CD4-positive, alpha-beta T cell treated with Interleukin-6 for 4 hours (primary cell): ENCODE measurements at regions not wholly inside any gene's neighbourhood (a gene's known extent, or its start where the extent isn't known, plus 50 kb on each side); places are given as distances from the start of the nearest gene placed in this dataset.

Experiments used
- DNase-seq: peaks from one replicate; pipeline ENCODE4 v3.0.0-alpha.2; 2020; ENCODE audit warnings: mixed read lengths

DNA sequence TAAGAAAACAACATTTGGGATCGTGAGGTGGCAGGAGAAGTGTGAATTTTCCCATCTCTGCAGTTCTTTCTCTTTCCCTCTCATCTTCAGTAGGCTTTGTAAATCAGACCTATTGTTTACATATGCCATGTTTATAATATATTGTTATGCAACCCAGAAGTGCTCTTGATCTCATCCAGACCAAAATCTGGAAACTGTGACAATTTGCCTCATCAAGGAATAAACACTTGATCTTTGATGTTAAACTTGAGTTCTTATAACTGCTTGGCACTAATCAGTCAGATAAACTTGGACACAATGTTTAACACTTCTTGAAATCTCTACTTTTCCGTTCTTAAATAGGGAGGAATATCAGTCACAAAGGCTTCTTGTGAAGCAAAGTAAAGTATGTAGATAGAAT is 384.7 kb downstream of the DMRT2 start:
- DNase-seq, result no peak

GRCh38 chr9:1440256-1440655 is 390.1 kb downstream of the DMRT2 start:
- no peak for DNase-seq

DNA sequence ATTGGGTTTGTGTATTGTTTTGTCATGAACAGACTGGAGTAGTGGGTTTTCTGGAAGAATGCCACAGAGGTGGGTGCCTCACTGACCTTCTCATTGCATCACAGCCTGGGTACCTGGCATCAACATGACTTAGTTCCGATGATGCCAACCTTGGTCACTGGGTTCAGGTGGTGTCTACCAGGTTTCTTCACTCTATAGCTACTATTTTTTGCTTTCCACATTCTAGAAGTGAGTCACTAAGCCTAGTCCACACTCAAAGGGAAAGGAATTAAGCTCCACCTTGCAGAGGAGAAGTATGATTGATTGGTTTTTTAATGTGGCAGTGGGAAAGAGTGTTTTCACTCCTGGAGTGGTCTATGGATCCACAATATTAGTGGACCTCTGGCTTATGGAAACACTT is 391.9 kb downstream of the DMRT2 start:
- DNase-seq, result no peak

DNA sequence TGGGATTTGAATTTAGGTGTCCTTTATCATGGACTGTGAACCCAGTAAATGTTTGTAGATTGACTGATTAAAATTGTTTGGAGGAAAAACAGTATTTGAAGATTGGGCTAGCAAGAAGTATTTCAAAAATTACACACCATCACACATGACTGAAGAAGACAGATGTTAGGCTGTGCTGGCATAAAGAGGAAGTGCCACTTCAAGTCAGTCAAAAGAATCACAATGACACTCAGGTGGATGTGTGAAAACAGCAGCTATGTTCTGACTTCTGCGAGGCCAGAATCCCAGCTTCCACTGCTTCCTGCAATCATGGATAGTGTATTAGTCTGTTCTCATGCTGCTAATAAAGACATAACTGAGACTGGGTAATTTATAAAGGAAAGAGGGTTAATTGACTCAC is 393.3 kb downstream of the DMRT2 start:
- DNase-seq, result no peak

DNA sequence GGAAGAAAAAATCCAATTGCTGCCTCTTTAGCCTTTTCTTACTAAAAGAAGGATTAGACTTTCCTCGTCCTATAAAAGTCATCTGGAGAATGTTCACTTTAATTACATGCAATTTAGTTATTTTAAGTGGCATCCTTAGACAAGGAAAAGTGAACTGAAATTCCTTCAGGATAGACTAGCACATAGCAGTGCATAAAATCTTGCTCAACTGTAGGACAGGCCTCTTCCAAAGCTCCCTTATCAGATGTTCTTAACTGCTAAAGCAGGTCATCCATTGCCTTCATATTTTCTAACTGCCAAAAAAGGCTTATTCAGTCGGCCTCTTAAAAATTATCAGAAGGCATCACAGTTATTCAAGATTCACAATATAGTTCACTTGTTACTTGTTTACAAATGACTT is 396.5 kb downstream of the DMRT2 start:
- no peak for DNase-seq

DNA sequence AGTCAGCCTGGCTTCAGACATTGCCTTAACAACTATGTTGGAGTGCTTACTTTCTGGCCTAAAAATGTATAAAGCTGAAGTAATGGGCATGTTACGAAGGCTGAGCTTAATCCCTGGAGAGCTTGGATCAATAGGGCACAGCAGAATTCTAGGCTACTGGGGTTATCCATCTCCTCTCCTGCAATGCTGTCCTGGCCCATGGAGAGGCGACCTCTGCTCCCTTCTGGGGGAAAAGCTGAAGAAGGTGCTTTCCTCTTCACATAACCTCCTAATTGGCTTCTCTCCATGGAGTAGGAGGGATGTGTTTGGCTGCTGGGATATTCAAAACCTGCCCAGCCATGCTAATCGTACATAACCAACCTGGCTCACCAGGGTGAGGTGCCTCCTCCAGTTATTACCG is 403.5 kb downstream of the DMRT2 start:
- no peak for DNase-seq

DNA sequence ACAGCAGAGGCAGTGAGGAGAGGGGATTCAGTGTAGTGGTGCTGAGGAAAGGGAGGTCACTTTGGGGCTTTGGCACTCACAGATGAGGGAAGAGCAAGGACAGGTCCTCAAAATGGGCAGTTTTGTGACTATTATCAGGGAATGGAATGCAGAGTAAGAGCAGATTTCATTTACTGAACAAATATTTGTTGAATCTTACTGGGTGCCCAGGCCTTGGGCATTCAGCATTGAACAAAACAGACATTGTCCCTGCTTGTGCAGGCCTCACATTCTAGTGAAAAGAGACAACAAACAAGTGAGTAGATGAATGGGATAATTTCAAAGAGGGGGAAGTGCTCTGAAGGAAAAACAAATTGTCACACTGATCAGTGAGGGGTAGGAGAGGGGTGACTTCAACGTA is 404.1 kb downstream of the DMRT2 start:
- DNase-seq, result no peak

DNA sequence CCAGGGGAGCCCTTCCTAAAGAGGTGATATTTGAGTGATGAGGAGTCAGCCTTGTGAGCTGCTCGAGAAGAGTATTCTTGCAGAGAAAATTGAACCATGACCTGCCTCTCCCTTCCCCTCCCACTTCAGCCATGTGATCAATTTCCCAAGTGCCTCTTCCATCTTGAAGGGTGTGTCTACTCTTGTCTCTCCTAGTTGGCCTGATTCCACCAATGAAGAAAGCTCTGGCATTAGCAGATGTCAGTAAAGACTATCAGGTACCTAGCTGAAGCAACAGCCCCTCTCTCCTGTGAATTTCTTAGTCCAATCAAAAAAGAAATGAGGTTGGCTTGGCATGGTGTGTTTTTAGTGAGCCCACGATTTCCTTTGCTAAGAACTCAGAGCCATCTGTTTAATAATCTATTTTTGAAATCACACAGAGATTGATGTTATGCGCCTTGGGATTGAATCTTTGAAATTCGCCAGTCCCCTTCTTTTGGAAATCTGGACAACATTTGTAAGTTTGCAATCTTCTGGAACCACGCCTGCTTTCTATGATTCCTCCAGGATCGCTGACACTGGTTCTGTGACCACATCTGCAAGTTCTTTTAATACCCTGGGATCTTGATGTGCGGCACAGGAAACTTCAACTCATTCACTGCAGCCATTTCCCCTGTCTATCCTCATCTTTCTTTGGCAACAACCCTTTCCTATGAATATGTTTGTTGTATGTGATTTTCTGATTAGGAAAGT is 404.6 kb downstream of the DMRT2 start:
- DNase-seq, result no peak

DNA sequence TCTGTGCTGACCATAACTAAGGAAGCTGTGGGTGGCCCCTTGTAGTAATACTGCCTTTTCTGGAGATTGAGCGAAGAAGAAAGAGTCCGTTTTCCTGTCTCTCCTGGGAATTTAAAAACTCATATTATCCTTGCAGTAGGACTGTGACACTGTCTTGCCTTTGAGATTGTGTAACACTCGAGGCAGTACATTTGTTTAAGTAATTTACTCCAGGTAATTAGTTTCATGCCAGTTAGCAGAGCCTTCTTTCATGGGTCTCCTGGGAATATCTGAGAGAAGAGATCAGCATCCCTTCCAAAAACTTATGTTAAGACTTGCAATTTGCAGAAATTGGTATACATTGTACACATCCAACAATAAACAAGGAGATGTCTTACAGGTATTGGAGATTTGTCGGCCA is 405.6 kb downstream of the DMRT2 start:
- no peak for DNase-seq

DNA sequence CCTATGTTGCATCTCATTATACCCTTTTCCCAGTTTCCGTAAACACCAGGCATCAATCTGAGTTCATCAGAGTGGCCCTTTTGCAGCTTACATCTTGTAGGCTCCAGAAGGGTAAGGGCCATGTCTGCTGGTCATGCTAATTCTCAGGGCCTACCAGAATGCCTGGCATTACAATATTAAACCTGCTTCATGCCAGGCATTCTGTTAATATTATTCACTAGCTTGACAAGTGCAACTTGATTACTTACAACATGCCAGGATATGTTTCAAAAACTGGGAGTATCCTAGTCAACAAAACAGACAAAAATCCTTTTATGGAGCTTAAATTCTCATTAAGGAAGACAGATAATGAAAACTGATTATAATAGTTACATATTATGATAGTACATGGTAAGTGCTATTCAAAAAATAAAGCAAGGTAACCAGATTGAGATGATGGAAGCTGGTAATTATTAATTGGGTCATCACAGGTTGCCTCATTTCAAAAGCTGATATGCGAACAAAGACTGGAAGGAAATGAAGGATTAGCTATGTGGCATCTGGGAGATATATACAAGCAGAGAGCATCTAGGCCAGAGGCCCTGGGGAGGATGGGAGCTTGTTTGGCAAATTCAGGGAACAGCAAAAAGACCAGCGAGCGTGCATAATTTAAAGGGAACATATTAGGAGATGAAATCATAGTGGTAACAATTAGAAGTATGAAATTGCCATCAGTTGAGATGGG is 406.3 kb downstream of the DMRT2 start:
- DNase-seq, result no peak

- no peak for DNase-seq
Measured at GRCh38 chr9:1457460-1457859, 407.3 kb downstream of the DMRT2 start.

GRCh38 chr9:1458503-1458902 is 408.3 kb downstream of the DMRT2 start:
- DNase-seq, result no peak

DNA sequence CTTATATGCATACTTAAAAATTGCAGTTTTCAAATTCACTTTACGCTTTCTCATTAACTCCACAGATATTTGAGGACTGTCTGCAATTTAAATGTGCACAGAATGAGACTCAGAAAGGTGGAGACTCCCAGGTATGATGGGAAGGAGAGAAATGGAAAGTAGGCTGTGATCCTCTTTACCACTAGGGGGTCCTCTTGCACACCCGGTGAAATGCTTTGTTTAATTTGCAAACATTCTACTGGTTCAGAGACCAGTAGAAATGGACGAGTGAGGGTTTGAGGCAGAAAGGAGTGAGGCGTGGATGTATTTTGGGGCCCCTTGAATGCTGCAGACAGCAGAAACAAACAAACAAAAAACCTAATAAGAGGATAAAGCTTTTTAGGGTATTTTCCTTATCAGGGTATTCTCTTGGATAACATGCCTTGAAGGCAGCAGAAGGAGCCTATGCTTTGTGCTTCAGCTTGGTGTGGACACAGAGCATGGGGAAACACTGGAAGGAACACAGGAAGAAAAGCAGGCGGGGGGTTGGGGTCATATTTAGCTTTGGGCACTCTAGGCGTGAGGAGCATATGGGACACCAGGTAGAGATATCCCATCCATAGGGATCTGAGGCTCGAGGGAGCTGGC is 410.1 kb downstream of the DMRT2 start:
- no peak for DNase-seq

DNA sequence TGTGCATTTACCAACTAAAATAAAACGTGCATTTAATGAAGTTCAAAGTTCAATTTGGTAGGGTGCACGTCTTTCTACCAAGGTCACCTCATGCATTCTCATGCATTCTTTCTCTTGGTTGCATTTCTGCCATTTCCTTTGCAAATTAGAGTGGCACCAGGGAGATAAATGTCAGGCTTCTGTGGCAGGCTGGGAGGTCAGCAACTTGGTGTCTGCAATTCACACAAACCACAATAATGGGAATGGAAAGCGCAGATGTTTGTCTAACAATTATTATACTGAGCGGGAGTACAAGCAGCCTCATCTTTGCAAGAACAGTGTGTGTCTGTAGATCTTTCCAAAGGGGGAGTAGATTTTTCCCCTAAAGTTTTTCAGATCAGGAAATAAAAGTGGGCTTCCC is 411.7 kb downstream of the DMRT2 start:
- DNase-seq, result no peak

DNA sequence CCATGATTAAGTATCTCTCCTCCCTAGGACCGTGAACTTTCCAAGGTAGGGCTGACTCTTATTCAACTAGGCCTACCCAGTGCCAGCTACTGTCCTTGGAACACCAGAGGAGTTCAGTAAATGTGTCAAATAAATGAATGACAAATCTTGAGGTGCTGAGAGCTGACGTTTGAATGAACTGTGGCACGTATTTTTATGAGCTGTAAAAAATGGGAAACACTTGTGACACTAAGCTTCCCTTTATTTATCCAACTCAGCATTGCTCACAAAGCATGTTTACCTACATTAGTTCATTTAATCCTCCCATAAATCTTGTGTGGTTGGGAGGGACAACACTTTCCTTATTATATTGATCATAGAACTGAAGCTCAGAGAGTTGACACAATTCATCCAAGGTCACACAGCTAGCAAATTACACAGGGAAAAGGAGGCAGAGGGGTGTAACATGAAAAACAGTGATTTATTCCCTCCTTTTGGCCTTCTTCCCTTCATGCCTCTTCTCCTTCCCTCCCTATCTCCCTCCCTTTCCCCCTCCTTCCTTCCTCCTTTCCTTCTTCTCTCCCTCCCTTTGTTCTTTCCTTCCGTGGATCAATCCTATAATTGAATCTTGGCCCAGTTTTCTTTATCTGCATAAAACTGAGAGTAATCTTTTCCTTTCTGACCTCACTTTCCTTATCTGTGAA is 412.6 kb downstream of the DMRT2 start:
- no peak for DNase-seq

- DNase-seq, result no peak
Measured at GRCh38 chr9:1469996-1470395, 419.8 kb downstream of the DMRT2 start.

GRCh38 chr9:1473956-1474634 is 423.9 kb downstream of the DMRT2 start:
- DNase-seq, result no peak

DNA sequence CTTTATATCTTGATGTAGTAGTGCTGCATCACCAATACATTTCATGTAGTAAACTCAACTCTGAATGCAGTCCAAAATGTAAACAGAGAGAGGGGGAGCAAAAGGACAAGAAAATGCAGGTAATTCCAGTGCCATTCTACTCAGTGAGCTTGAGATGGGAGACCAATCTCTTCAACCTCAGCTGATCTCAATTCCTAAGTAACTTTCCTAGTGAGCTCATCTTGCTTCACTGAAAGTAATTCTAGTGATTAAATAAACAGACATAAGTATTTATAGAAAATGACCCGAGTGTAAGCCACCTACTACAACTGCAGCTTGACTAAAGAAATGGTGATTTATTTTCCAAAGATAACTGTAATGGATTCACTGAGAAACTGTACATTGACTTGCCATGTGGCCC is 424.5 kb downstream of the DMRT2 start:
- no peak for DNase-seq

- DNase-seq, result no peak
Measured at GRCh38 chr9:1490341-1491232, 440.4 kb downstream of the DMRT2 start.

GRCh38 chr9:1492156-1492555 is 442.0 kb downstream of the DMRT2 start:
- no peak for DNase-seq

- no peak for DNase-seq
Measured at GRCh38 chr9:1495282-1496030, 445.3 kb downstream of the DMRT2 start.
